ENCODE measurements at regions not wholly inside any gene's neighbourhood (a gene's known extent, or its start where the extent isn't known, plus 50 kb on each side); places are given as distances from the start of the nearest gene placed in this dataset.

DNA sequence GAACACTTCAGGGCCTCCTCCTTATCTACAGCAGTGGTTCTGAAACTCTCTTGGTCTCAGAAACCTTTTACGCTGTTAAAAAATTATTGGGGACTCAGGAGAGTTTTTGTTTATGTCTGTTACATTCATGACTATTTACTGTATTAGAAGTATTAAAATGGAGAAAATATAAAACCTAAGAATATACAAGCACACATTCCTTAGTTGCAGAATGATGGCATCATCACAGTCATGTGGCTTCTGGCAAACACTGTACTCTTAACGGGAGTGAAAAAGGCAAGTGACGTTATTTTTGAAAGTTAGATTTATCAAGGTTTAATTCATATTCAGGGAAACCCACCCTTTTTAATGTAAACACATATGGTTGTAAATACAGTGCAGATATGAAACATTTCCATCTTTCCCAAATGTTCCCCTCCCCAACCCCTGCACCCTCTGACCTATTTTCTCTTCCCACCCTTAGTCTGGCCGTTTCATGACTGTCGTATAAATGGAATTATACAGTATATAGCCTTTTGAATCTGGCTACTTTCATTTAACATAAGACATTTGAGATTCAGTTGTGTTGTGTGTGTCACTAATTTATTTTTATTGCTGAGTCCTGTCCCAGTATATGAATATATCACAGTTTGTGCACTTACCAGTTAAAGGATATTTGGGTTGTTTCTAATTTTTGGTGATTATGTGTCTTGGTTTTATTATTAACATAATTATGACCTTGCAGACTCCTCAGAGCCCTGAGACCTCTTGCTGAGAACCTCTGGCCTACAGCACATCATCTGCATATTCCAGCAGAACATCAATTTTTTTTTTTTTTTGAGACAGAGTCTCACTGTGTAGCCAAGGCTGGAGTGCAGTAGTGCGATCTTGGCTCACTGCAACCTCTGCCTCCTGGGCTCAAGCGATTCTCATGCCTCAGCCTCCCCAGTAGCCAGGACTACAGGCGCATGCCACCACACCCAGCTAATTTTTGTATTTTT, 457.0 kb downstream of the PCNX1 start:
- H3K36me3 ChIP-seq (ENCODE audit: control insufficient read depth, insufficient read depth, low read length, severe bottlenecking), result no peaks in the 10 kb centered on the region
- peaks cover 27% of the 10 kb centered on the region for H3K4me1 ChIP-seq (ENCODE audit: control insufficient read depth, insufficient read depth, low read length)
- peak overlapping the region; percentile 54 for H3K4me3 ChIP-seq (ENCODE audit: low read length)
- H3K27me3 ChIP-seq (replicated peaks; ENCODE audit: control insufficient read depth, insufficient read depth, low read length), result no peaks in the 10 kb centered on the region
- H3K9me3 ChIP-seq (ENCODE audit: control insufficient read depth, low read length), result no peaks in the 10 kb centered on the region
- H3K9ac ChIP-seq (ENCODE audit: low read length), result peak overlapping the region; percentile 35
- peak; percentile 62 for DNase-seq (ENCODE audit: low read depth)

DNA sequence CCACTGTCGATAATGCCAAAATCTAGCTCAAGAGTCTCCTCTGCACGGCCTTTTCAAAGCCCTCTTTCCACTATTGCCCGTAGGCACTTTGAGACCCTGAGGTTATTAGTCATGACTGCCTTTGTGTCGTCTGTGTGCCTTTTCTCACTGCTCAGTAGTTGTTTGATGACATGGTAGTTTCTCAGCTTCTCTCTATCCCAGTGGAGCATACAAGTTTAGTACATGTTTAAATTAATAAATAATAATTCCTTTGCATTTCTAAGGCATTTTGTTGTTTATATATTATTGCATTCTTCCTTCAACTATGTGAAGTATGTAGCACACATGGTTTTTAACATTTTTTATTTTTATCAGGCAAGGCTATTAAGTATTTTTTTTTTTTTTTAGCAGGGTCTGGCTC, 458.1 kb downstream of the PCNX1 start:
- Histone ChIP-seq H3K36me3 (ENCODE audit: control insufficient read depth, insufficient read depth, low read length, severe bottlenecking) (no peaks in the 10 kb centered on the region), H3K4me1 (ENCODE audit: control insufficient read depth, insufficient read depth, low read length) (peaks cover 27% of the 10 kb centered on the region), H3K9ac (ENCODE audit: low read length) (no peak overlapping the region), H3K9me3 (ENCODE audit: control insufficient read depth, low read length) (no peaks in the 10 kb centered on the region), H3K27me3 (replicated peaks; ENCODE audit: control insufficient read depth, insufficient read depth, low read length) (no peaks in the 10 kb centered on the region), H3K4me3 (ENCODE audit: low read length) (no peak overlapping the region)
- peak; percentile 33 for DNase-seq (ENCODE audit: low read depth)

DNA sequence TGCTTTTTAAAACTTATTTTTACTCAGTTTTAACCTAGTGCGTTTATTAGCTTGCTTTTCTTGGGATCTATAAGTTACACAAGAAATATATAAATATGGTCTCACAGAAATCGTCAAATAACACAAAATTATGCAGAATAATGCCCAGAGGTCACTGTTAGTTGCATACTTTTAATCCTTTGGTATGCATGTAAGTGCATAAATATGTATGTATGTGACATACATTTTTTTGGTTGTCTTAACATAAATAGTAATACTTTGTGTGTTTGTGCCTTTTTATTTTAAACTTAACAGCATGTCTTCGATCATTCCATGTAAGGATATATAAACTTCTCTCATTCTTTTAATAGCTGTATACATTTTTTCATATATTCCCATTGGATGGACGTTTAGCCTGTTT, 459.6 kb downstream of the PCNX1 start:
- Histone ChIP-seq H3K36me3 (ENCODE audit: control insufficient read depth, insufficient read depth, low read length, severe bottlenecking) (no peaks in the 10 kb centered on the region), H3K9me3 (ENCODE audit: control insufficient read depth, low read length) (no peaks in the 10 kb centered on the region), H3K4me3 (ENCODE audit: low read length) (no peak overlapping the region), H3K9ac (ENCODE audit: low read length) (no peak overlapping the region), H3K27me3 (replicated peaks; ENCODE audit: control insufficient read depth, insufficient read depth, low read length) (no peaks in the 10 kb centered on the region), H3K4me1 (ENCODE audit: control insufficient read depth, insufficient read depth, low read length) (peaks cover 29% of the 10 kb centered on the region)
- no peak for DNase-seq (ENCODE audit: low read depth)

DNA sequence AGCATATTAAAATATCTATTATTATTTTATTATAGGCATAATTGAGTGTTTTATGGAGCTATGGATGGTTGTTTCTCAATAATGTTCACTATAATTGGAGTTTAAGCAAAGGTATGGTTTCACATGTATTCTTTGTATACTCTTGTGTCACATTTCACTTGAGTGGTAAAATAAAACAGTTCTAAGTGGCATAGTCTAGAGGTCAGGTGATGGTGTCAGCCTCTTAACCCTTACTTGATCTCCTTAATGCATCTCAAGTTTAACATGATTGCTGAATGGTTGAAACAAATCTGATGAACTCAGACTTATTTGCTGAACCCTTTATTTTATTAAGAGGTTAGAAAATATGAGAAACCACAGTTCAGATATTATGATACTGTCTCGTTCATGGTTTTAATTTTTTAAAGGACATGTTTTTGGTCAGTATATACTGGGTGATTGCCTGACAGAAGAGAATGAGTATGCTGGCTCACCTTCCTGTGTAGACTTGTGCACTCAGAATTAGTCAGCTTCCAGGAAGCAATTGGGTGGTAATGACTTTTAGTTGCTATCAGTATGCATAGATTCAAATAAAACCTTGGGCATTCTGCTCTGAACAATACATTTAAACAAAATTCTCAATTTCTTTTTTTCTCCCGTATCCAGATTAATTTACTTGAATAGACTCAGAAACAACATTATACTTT, 464.6 kb downstream of the PCNX1 start:
- Histone ChIP-seq H3K9me3 (ENCODE audit: control insufficient read depth, low read length) (no peaks in the 10 kb centered on the region), H3K4me1 (ENCODE audit: control insufficient read depth, insufficient read depth, low read length) (peaks cover 12% of the 10 kb centered on the region), H3K9ac (ENCODE audit: low read length) (no peak overlapping the region), H3K4me3 (ENCODE audit: low read length) (no peak overlapping the region), H3K27me3 (replicated peaks; ENCODE audit: control insufficient read depth, insufficient read depth, low read length) (no peaks in the 10 kb centered on the region), H3K36me3 (ENCODE audit: control insufficient read depth, insufficient read depth, low read length, severe bottlenecking) (no peaks in the 10 kb centered on the region)
- peak; percentile 36 for DNase-seq (ENCODE audit: low read depth)

DNA sequence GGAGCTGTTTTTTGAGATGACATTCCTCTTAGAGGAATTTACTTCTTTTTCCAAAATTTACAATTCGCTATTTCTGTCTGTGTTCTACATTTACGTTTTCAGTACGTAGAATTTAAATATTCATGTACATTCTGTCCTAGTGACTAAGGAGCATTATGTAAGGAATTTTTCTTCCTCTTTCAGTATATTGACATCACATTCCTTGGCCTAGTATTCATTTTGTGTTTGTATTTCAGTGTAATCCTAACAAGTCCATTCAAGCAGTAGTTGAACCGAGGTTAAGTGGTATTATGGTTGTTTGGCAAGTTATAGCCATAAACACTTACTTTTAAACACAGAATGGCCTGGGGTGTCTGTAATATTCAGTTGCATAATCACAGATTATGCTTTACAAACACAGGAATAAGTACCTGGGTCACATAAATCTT, 465.2 kb downstream of the PCNX1 start:
- no peaks in the 10 kb centered on the region for H3K9me3 ChIP-seq (ENCODE audit: control insufficient read depth, low read length)
- H3K9ac ChIP-seq (ENCODE audit: low read length), result no peak overlapping the region
- peaks cover 12% of the 10 kb centered on the region for H3K4me1 ChIP-seq (ENCODE audit: control insufficient read depth, insufficient read depth, low read length)
- no peaks in the 10 kb centered on the region for H3K27me3 ChIP-seq (replicated peaks; ENCODE audit: control insufficient read depth, insufficient read depth, low read length)
- no peaks in the 10 kb centered on the region for H3K36me3 ChIP-seq (ENCODE audit: control insufficient read depth, insufficient read depth, low read length, severe bottlenecking)
- H3K4me3 ChIP-seq (ENCODE audit: low read length), result no peak overlapping the region
- peak; percentile 83 for DNase-seq (ENCODE audit: low read depth)

DNA sequence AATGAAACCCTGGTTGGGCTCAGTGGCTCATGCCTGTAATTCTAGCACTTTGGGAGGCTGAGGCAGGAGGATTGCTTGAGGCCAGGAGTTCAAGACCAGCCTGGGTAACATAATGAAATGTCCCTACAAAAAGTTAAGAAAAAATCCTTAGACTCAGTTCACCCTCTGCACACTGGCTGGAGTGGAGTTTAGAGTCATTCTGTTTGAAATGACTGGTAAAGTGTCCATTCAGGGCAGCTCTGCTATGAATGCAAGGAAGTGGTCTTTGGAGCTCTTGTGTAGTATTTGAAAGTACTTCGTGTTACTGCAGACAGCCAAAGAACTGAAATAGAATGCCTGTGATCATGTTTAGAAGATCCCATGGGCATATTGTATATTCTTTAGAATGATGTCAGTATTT, 466.5 kb downstream of the PCNX1 start:
- no peaks in the 10 kb centered on the region for H3K9me3 ChIP-seq (ENCODE audit: control insufficient read depth, low read length)
- H3K36me3 ChIP-seq (ENCODE audit: control insufficient read depth, insufficient read depth, low read length, severe bottlenecking), result no peaks in the 10 kb centered on the region
- no peak for DNase-seq (ENCODE audit: low read depth)
- H3K27me3 ChIP-seq (replicated peaks; ENCODE audit: control insufficient read depth, insufficient read depth, low read length), result no peaks in the 10 kb centered on the region
- peaks cover 18% of the 10 kb centered on the region for H3K4me1 ChIP-seq (ENCODE audit: control insufficient read depth, insufficient read depth, low read length)
- no peak overlapping the region for H3K4me3 ChIP-seq (ENCODE audit: low read length)
- H3K9ac ChIP-seq (ENCODE audit: low read length), result no peak overlapping the region

DNA sequence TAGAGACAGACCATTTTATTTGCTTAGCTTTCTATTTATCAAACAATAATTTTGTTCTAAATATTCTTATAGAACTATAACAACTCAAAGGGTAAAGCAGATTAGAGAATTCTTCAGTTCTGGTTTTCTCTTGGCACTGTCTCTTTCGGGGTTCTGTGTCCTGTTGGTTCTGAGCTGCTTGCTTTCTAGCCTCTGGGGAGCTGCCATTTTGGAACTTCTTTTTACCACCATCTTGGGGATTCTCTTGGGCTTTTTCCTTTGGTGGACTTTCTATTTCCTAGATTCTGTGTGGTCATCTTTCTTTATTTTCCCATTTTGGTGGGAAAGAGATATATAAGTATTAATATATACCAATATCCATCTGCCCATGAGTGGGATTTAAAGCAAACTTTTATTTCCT, 467.7 kb downstream of the PCNX1 start:
- no peaks in the 10 kb centered on the region for H3K9me3 ChIP-seq (ENCODE audit: control insufficient read depth, low read length)
- H3K36me3 ChIP-seq (ENCODE audit: control insufficient read depth, insufficient read depth, low read length, severe bottlenecking), result no peaks in the 10 kb centered on the region
- no peak for DNase-seq (ENCODE audit: low read depth)
- no peak overlapping the region for H3K4me3 ChIP-seq (ENCODE audit: low read length)
- peaks cover 19% of the 10 kb centered on the region for H3K4me1 ChIP-seq (ENCODE audit: control insufficient read depth, insufficient read depth, low read length)
- no peaks in the 10 kb centered on the region for H3K27me3 ChIP-seq (replicated peaks; ENCODE audit: control insufficient read depth, insufficient read depth, low read length)
- H3K9ac ChIP-seq (ENCODE audit: low read length), result no peak overlapping the region

DNA sequence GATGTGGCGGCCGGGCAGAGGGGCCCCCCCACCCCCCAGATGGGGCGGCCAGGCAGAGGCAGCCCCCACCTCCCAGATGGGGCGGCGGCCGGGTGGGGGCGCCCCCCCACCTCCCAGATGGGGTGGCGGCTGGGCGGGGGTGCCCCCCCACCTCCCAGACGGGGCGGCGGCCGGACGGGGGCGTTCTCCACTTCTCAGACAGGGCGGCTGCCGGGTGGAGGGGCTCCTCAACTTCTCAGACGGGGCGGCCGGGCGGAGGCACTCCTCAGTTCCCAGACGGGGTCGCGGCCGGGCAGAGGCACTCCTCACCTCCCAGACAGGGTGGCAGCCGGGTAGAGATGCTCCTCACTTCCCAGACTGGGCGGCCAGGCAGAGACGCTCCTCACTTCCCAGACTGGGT, 469.8 kb downstream of the PCNX1 start:
- Histone ChIP-seq H3K36me3 (ENCODE audit: control insufficient read depth, insufficient read depth, low read length, severe bottlenecking) (no peaks in the 10 kb centered on the region), H3K27me3 (replicated peaks; ENCODE audit: control insufficient read depth, insufficient read depth, low read length) (no peaks in the 10 kb centered on the region), H3K4me3 (ENCODE audit: low read length) (no peak overlapping the region), H3K9ac (ENCODE audit: low read length) (no peak overlapping the region), H3K4me1 (ENCODE audit: control insufficient read depth, insufficient read depth, low read length) (peaks cover 23% of the 10 kb centered on the region), H3K9me3 (ENCODE audit: control insufficient read depth, low read length) (no peaks in the 10 kb centered on the region)
- no peak for DNase-seq (ENCODE audit: low read depth)

DNA sequence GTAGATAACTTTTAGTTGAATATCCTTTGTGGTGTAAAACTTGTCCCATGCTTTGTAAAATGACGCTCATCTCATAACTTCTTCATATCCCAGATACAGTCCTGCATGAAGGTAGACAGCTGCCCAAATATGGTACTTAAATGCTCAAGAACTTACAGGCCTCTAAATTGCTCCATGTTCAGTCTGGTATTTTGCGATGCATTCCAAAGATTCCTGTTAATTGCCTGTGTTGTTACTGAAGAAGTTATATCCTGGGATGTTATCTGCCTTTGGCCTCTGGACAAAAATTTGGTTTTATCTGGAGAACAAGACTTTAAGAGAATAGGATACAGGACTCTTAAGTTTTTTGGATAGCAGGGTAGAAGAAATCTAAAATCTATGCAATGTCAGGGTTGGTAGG, 473.0 kb downstream of the PCNX1 start:
- Histone ChIP-seq H3K36me3 (ENCODE audit: control insufficient read depth, insufficient read depth, low read length, severe bottlenecking) (no peaks in the 10 kb centered on the region), H3K9me3 (ENCODE audit: control insufficient read depth, low read length) (no peaks in the 10 kb centered on the region), H3K4me1 (ENCODE audit: control insufficient read depth, insufficient read depth, low read length) (peaks cover 15% of the 10 kb centered on the region), H3K9ac (ENCODE audit: low read length) (no peak overlapping the region), H3K4me3 (ENCODE audit: low read length) (no peak overlapping the region), H3K27me3 (replicated peaks; ENCODE audit: control insufficient read depth, insufficient read depth, low read length) (no peaks in the 10 kb centered on the region)
- peak; percentile 40 for DNase-seq (ENCODE audit: low read depth)

DNA sequence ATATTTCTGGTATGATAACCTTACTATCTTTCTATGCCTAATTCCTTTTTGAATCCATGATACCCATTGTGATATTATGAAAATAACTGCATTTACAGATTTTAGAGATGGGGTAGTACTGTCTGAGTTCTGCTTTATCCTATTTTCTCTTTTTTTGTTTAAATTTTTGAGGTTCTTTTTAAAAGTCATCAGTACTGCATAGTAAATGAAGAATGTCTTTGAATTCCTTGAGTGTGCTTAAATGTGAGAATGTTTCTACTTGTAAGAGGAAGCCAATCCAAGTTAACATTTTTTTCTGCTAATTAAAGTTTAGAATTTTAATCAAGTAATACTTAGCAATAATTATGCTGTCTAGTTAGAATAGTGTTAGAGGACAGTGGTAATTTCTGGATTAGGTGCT, 474.6 kb downstream of the PCNX1 start:
- no peak for DNase-seq (ENCODE audit: low read depth)
- H3K9ac ChIP-seq (ENCODE audit: low read length), result no peak overlapping the region
- H3K36me3 ChIP-seq (ENCODE audit: control insufficient read depth, insufficient read depth, low read length, severe bottlenecking), result no peaks in the 10 kb centered on the region

DNA sequence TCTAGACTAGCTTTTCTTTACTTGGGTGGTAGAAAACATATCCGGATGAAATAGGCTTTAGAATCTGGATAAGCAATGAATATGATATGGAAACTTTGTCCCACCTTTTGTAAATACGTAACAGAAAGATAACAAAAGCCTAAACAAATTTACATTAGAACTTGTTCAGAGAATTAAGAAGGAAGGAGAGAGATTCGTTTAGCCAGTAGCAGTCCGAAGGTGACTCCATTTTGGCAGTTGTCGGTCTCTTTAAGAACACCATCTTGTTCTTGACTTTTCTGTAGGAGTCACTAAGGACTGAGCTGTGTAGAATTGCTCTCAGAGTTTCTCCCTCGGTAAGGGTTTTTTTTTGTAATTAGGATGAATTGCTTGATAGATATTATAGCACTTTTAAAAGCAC, 475.1 kb downstream of the PCNX1 start:
- no peaks in the 10 kb centered on the region for H3K27me3 ChIP-seq (replicated peaks; ENCODE audit: control insufficient read depth, insufficient read depth, low read length)
- no peak overlapping the region for H3K4me3 ChIP-seq (ENCODE audit: low read length)

More for the DNA sequence above, 474.6 kb downstream of the PCNX1 start:
- peaks cover 15% of the 10 kb centered on the region for H3K4me1 ChIP-seq (ENCODE audit: control insufficient read depth, insufficient read depth, low read length)
- no peaks in the 10 kb centered on the region for H3K27me3 ChIP-seq (replicated peaks; ENCODE audit: control insufficient read depth, insufficient read depth, low read length)
- H3K9me3 ChIP-seq (ENCODE audit: control insufficient read depth, low read length), result no peaks in the 10 kb centered on the region
- no peak overlapping the region for H3K4me3 ChIP-seq (ENCODE audit: low read length)

More for the DNA sequence above, 475.1 kb downstream of the PCNX1 start:
- DNase-seq (ENCODE audit: low read depth), result no peak
- Histone ChIP-seq H3K9me3 (ENCODE audit: control insufficient read depth, low read length) (no peaks in the 10 kb centered on the region), H3K36me3 (ENCODE audit: control insufficient read depth, insufficient read depth, low read length, severe bottlenecking) (no peaks in the 10 kb centered on the region), H3K9ac (ENCODE audit: low read length) (no peak overlapping the region), H3K4me1 (ENCODE audit: control insufficient read depth, insufficient read depth, low read length) (peaks cover 15% of the 10 kb centered on the region)
